Prostate gland (tissue), 2 donors: ENCODE measurements at regions not wholly inside any gene's neighbourhood (a gene's known extent, or its start where the extent isn't known, plus 50 kb on each side); places are given as distances from the start of the nearest gene placed in this dataset.

ENCODE experiments used
- DNase-seq: peaks from one replicate; pipeline ENCODE4 v3.0.0-alpha.2; 2019; ENCODE audit warnings: low spot score
- H3K27ac ChIP-seq, 2 donors: fragments of 200-600 bp; sonication (generic); 2 replicates each; pipeline ENCODE4 v1.5.1; 2017 to 2019
- H3K27me3 ChIP-seq: fragments of 200-600 bp; sonication (generic); replicated peaks from 2 replicates; pipeline ENCODE4 v1.5.1; 2019; ENCODE audit not compliant: insufficient read depth
- H3K36me3 ChIP-seq, 2 donors: fragments of 200-600 bp; sonication (generic); 1 replicate in 1 of 2; 2 replicates in 1 of 2; pipeline versions ENCODE4 v1.5.1 to v1.8.1; 2017 to 2019
- H3K4me1 ChIP-seq: fragments of 200-600 bp; sonication (generic); replicated peaks from 2 replicates; pipeline ENCODE4 v1.5.1; 2019
- H3K4me3 ChIP-seq, 2 donors: fragments of 200-600 bp; sonication (generic); 2 replicates each; pipeline ENCODE4 v1.5.1; 2017 to 2019
- H3K9me3 ChIP-seq: fragments of 200-600 bp; sonication (generic); 2 replicates; pipeline ENCODE4 v1.5.1; 2017
- CTCF ChIP-seq, 4 experiments: fragments of 200-600 bp in 2 of 4; fragments of 450-650 bp in 2 of 4; sonication (generic) in 2 of 4; IDR thresholded peaks; 1 replicate in 3 of 4; 2 replicates in 1 of 4; pipeline ENCODE4 v1.5.1; 2016 to 2019; ENCODE audit warnings: antibody characterized with exemption in 4 of 4, mild to moderate bottlenecking in 2 of 4, moderate library complexity in 2 of 4
- POLR2A ChIP-seq: fragments of 450-650 bp; IDR thresholded peaks from one replicate; pipeline ENCODE4 v1.6.1; 2016; ENCODE audit warnings: antibody characterized with exemption, mild to moderate bottlenecking
- POLR2AphosphoS5 ChIP-seq: sonication (generic); formaldehyde crosslinking; IDR thresholded peaks from one replicate; pipeline ENCODE4 v1.6.1; 2017; ENCODE audit warnings: antibody characterized with exemption
- whole genome bisulfite sequencing: methylation state at CpG from one replicate; pipeline ENCODE4 v1.1.5; 2018; 5-methylcytosine and 5-hydroxymethylcytosine counted together
- intact Hi-C: fragments of 100-400 bp; cut with DNase I; formaldehyde crosslinking; loops from one replicate; pipeline ENCODE4 v1.14.2; 2022

- H3K4me1 ChIP-seq = no peaks in the 10 kb centered on the region
- no peaks in the 10 kb centered on the region for H3K9me3 ChIP-seq
- DNase-seq = no peak
- no peaks in the 10 kb centered on the region for H3K27me3 ChIP-seq
- no peak overlapping the region for H3K4me3 ChIP-seq
- TF ChIP-seq POLR2A (no peak), POLR2AphosphoS5 (no peak), CTCF (IDR thresholded peaks at IDR 0.05) (no peak)
- intact Hi-C loops = no loop called here
- no peak overlapping the region for H3K27ac ChIP-seq
- WGBS = 55% methylated on average over 6 of the region's 6 CpGs
- no peaks in the 10 kb centered on the region for H3K36me3 ChIP-seq
These were observed 579.4 kb upstream of the TBL1XR1 start for GRCh38 chr3:177776661-177777101.

- Histone ChIP-seq H3K9me3 (no peaks in the 10 kb centered on the region), H3K36me3 (no peaks in the 10 kb centered on the region), H3K4me1 (no peaks in the 10 kb centered on the region), H3K27me3 (no peaks in the 10 kb centered on the region), H3K4me3 (no peak overlapping the region), H3K27ac (no peak overlapping the region)
- DNase-seq = no peak
- TF ChIP-seq CTCF (IDR thresholded peaks at IDR 0.05) (peak in 3 of 4 experiments; percentile 21 to 50 (median 47)), POLR2AphosphoS5 (no peak)
- intact Hi-C loops = no loop called here
- 100% methylated on average over 1 of the region's 1 CpG for WGBS
These were observed 580.4 kb upstream of the TBL1XR1 start for GRCh38 chr3:177777699-177778098.

- TF ChIP-seq POLR2A (no peak), POLR2AphosphoS5 (no peak), CTCF (IDR thresholded peaks at IDR 0.05) (no peak)
- intact Hi-C loops = no loop called here
- H3K4me1 ChIP-seq = no peaks in the 10 kb centered on the region
- H3K9me3 ChIP-seq = no peaks in the 10 kb centered on the region
- no peaks in the 10 kb centered on the region for H3K36me3 ChIP-seq
- WGBS = 71% methylated on average over 1 of the region's 1 CpG
- H3K27ac ChIP-seq = no peak overlapping the region
- no peak overlapping the region for H3K4me3 ChIP-seq
- no peaks in the 10 kb centered on the region for H3K27me3 ChIP-seq
- no peak for DNase-seq
These were observed 581.4 kb upstream of the TBL1XR1 start for GRCh38 chr3:177778633-177779032.

- intact Hi-C loops = loop anchor here (5.0 kb wide), 1 partner anchor 41 kb away; no protein-coding TSS in a partner anchor
- H3K4me3 ChIP-seq = no peak overlapping the region
- peak overlapping the region; percentile 50 to 52 for H3K27ac ChIP-seq
- TF ChIP-seq POLR2A = no peak
- TF ChIP-seq CTCF (IDR thresholded peaks at IDR 0.05) = no peak
- TF ChIP-seq POLR2AphosphoS5 = no peak
- no peaks in the 10 kb centered on the region for H3K4me1 ChIP-seq
- no peak for DNase-seq
- H3K27me3 ChIP-seq = no peaks in the 10 kb centered on the region
- 58% methylated on average over 3 of the region's 3 CpGs for WGBS
- H3K36me3 ChIP-seq = no peaks in the 10 kb centered on the region
- H3K9me3 ChIP-seq = no peaks in the 10 kb centered on the region
These were observed 584.4 kb upstream of the TBL1XR1 start for GRCh38 chr3:177781686-177782161.

- intact Hi-C loops = loop anchor here (5.0 kb wide), 1 partner anchor 39 kb away; no protein-coding TSS in a partner anchor
- TF ChIP-seq CTCF (IDR thresholded peaks at IDR 0.05) (no peak), POLR2A (no peak), POLR2AphosphoS5 (no peak)
- WGBS = 74% methylated on average over 2 of the region's 2 CpGs
- no peaks in the 10 kb centered on the region for H3K4me1 ChIP-seq
- no peaks in the 10 kb centered on the region for H3K9me3 ChIP-seq
- H3K4me3 ChIP-seq = no peak overlapping the region
- no peak overlapping the region for H3K27ac ChIP-seq
- no peaks in the 10 kb centered on the region for H3K36me3 ChIP-seq
- DNase-seq = no peak
- no peaks in the 10 kb centered on the region for H3K27me3 ChIP-seq
These were observed 586.1 kb upstream of the TBL1XR1 start for GRCh38 chr3:177783338-177783737.
